HepG2 (cell line): ENCODE measurements at regions not wholly inside any gene's neighbourhood (a gene's known extent, or its start where the extent isn't known, plus 50 kb on each side); places are given as distances from the start of the nearest gene placed in this dataset.
A peak's percentile ranks its signal among the peaks of the same experiment; 100 is the strongest.

ENCODE experiments used
- CEBPB ChIP-seq: IDR thresholded peaks from 2 replicates; pipeline ENCODE4 v1.6.1; 2011; ENCODE audit warnings: low read depth, low read length, improper control_type of control experiment, borderline replicate concordance
- FOSL2 ChIP-seq: sonication (generic); formaldehyde crosslinking; IDR thresholded peaks from 2 replicates; pipeline ENCODE4 v1.4.0; 2020; ENCODE audit warnings: missing genetic modification reagents
- HOXD1 ChIP-seq: sonication (generic); formaldehyde crosslinking; IDR thresholded peaks from 2 replicates; pipeline ENCODE4 v1.5.0; 2020; ENCODE audit warnings: missing genetic modification reagents
- JDP2 ChIP-seq: sonication (generic); formaldehyde crosslinking; IDR thresholded peaks from 2 replicates; pipeline ENCODE4 v1.8.1; 2022; ENCODE audit warnings: missing genetic modification reagents, borderline replicate concordance
- MBD4 ChIP-seq: IDR thresholded peaks from 2 replicates; pipeline ENCODE4 v1.6.1; 2012; ENCODE audit warnings: low read length, inconsistent platforms, borderline replicate concordance
- SMC3 ChIP-seq: IDR thresholded peaks from 2 replicates; pipeline ENCODE4 v1.6.1; 2011; ENCODE audit warnings: low read length, improper control_type of control experiment
- SPEN ChIP-seq: sonication (generic); formaldehyde crosslinking; IDR thresholded peaks from 2 replicates; pipeline ENCODE4 v1.5.1; 2020; ENCODE audit warnings: low read depth, mild to moderate bottlenecking, missing genetic modification reagents
- TOPORS ChIP-seq: sonication (generic); formaldehyde crosslinking; IDR thresholded peaks from 2 replicates; pipeline ENCODE4 v1.8.0; 2023; ENCODE audit warnings: mild to moderate bottlenecking, missing genetic modification reagents
- ZFP1 ChIP-seq: IDR thresholded peaks from 2 replicates; pipeline ENCODE4 v1.6.1; 2016
- ZNF180 ChIP-seq: sonication (generic); formaldehyde crosslinking; IDR thresholded peaks from 2 replicates; pipeline ENCODE4 v1.4.0; 2020; ENCODE audit warnings: low read depth, missing genetic modification reagents, borderline replicate concordance
- TF ChIP-seq, protein P1 (sequence below): sonication (generic); formaldehyde crosslinking; IDR thresholded peaks from 2 replicates; pipeline ENCODE4 v1.4.0; 2020; ENCODE audit warnings: mild to moderate bottlenecking, missing genetic modification reagents
- TF ChIP-seq, protein P2 (sequence below): IDR thresholded peaks from 2 replicates; pipeline ENCODE4 v1.6.1; 2016; ENCODE audit warnings: low read depth
- TF ChIP-seq, protein P3 (sequence below): IDR thresholded peaks from 2 replicates; pipeline ENCODE4 v1.6.1; 2016; ENCODE audit warnings: missing compliant biosample characterization, missing genetic modification reagents, borderline replicate concordance
- TF ChIP-seq, protein P4 (sequence below): sonication (generic); formaldehyde crosslinking; IDR thresholded peaks from 2 replicates; pipeline ENCODE4 v1.5.0; 2020; ENCODE audit warnings: mild to moderate bottlenecking, missing genetic modification reagents, borderline replicate concordance

DNA sequence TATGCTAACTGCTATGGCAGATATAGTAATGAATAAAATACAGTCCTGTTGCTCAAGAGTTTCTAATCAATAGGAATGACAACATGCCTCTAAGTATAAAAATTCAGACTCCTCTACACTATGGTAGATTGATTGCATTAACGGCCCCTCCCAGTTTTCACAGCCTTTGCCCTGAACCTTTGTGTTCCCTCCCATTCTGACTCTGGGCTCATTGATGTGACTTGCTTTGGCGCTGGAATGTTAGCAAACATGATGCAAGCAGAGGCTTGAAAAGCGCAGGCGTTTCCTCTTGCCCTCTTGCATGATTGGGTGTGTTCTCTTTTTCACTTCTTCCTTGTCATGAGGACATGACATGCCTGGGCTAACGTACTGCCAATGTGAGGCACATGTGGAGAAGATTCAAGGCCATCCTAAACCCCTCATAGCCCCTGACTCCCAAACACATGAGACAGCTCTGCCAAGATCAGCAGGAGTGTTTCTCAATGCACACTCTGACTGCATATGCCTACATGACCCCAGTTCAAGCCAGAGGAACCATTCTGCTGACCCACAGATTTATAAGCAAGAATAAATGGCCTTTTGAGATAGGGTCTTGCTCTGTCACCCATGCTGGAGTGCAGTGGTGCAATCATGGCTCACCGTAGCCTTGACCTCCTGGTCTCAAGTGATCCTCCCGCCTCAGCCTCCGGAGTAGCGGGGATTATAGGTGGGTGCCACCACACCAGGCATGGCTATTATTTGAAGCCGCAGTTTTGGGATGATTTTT lies 49.7 kb upstream of the CD28 start (continued):
- TF ChIP-seq, protein P1, sequence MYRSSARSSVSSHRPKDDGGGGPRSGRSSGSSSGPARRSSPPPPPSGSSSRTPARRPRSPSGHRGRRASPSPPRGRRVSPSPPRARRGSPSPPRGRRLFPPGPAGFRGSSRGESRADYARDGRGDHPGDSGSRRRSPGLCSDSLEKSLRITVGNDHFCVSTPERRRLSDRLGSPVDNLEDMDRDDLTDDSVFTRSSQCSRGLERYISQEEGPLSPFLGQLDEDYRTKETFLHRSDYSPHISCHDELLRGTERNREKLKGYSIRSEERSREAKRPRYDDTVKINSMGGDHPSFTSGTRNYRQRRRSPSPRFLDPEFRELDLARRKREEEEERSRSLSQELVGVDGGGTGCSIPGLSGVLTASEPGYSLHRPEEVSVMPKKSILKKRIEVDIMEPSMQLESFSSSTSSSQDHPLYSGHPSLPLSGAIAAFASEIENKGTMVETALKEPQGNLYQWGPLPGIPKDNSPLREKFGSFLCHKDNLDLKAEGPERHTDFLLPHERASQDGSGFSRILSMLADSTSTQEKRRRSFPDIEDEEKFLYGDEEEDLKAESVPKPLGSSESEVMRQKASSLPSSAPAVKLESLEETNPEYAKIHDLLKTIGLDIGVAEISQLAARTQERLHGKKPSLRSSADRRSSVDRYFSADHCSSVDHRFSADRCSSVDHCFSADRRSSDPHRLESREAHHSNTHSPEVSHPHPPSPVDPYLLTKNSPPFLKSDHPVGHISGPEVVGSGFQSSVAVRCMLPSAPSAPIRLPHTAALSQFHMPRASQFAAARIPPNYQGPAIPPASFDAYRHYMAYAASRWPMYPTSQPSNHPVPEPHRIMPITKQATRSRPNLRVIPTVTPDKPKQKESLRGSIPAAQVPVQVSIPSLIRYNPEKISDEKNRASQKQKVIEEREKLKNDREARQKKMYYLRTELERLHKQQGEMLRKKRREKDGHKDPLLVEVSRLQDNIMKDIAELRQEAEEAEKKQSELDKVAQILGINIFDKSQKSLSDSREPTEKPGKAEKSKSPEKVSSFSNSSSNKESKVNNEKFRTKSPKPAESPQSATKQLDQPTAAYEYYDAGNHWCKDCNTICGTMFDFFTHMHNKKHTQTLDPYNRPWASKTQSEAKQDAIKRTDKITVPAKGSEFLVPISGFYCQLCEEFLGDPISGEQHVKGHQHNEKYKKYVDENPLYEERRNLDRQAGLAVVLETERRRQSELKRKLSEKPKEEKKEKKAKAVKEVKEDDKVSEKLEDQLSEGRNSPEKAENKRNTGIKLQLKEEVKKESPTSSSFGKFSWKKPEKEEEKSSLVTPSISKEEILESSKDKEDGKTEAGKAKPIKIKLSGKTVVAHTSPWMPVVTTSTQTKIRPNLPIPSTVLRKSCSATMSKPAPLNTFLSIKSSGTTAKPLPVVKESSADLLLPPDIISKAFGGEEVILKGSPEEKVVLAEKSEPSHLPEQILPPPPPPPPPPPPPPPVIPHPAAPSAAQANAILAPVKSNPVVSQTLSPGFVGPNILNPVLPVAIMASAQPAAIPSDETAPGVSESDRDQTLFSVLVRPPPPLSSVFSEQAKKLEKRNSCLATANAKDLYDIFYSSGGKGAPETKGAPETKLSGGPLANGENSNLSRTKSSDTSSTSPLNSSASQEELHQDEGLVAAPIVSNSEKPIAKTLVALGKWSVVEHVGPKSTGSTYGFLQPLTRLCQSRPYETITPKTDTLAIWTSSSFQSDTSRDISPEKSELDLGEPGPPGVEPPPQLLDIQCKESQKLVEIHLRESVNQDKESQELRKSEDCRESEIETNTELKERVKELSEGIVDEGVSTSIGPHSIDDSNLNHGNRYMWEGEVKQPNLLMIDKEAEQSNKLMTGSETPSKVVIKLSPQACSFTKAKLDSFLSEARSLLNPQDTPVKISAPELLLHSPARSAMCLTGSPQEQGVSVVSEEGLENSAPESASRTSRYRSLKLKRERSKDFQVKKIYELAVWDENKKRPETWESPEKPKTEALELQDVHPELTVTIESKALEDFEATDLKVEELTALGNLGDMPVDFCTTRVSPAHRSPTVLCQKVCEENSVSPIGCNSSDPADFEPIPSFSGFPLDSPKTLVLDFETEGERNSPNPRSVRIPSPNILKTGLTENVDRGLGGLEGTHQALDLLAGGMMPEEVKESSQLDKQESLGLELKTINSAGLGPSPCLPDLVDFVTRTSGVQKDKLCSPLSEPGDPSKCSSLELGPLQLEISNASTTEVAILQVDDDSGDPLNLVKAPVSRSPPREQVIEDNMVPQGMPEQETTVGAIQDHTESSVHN = no peak
- peak; percentile 83 for TF ChIP-seq FOSL2 (CRISPR knock-in tag)
- no peak for TF ChIP-seq ZNF180 (CRISPR knock-in tag)
- peak; percentile 97 for TF ChIP-seq CEBPB
- TF ChIP-seq, protein P2, sequence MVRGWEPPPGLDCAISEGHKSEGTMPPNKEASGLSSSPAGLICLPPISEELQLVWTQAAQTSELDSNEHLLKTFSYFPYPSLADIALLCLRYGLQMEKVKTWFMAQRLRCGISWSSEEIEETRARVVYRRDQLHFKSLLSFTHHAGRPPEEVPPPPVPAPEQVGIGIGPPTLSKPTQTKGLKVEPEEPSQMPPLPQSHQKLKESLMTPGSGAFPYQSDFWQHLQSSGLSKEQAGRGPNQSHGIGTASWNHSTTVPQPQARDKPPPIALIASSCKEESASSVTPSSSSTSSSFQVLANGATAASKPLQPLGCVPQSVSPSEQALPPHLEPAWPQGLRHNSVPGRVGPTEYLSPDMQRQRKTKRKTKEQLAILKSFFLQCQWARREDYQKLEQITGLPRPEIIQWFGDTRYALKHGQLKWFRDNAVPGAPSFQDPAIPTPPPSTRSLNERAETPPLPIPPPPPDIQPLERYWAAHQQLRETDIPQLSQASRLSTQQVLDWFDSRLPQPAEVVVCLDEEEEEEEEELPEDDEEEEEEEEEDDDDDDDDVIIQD (CRISPR knock-in tag) = peak; percentile 93
- TF ChIP-seq TOPORS (CRISPR knock-in tag) = no peak
- TF ChIP-seq HOXD1 (CRISPR knock-in tag) = 0 out of 2 replicates have a peak, but pooled peaks have one; percentile 55
- no peak for TF ChIP-seq MBD4
- TF ChIP-seq JDP2 (CRISPR knock-in tag) = no peak
- TF ChIP-seq, protein P3, sequence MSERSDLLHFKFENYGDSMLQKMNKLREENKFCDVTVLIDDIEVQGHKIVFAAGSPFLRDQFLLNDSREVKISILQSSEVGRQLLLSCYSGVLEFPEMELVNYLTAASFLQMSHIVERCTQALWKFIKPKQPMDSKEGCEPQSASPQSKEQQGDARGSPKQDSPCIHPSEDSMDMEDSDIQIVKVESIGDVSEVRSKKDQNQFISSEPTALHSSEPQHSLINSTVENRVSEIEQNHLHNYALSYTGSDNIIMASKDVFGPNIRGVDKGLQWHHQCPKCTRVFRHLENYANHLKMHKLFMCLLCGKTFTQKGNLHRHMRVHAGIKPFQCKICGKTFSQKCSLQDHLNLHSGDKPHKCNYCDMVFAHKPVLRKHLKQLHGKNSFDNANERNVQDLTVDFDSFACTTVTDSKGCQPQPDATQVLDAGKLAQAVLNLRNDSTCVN (CRISPR knock-in tag) = no peak
- TF ChIP-seq, protein P4, sequence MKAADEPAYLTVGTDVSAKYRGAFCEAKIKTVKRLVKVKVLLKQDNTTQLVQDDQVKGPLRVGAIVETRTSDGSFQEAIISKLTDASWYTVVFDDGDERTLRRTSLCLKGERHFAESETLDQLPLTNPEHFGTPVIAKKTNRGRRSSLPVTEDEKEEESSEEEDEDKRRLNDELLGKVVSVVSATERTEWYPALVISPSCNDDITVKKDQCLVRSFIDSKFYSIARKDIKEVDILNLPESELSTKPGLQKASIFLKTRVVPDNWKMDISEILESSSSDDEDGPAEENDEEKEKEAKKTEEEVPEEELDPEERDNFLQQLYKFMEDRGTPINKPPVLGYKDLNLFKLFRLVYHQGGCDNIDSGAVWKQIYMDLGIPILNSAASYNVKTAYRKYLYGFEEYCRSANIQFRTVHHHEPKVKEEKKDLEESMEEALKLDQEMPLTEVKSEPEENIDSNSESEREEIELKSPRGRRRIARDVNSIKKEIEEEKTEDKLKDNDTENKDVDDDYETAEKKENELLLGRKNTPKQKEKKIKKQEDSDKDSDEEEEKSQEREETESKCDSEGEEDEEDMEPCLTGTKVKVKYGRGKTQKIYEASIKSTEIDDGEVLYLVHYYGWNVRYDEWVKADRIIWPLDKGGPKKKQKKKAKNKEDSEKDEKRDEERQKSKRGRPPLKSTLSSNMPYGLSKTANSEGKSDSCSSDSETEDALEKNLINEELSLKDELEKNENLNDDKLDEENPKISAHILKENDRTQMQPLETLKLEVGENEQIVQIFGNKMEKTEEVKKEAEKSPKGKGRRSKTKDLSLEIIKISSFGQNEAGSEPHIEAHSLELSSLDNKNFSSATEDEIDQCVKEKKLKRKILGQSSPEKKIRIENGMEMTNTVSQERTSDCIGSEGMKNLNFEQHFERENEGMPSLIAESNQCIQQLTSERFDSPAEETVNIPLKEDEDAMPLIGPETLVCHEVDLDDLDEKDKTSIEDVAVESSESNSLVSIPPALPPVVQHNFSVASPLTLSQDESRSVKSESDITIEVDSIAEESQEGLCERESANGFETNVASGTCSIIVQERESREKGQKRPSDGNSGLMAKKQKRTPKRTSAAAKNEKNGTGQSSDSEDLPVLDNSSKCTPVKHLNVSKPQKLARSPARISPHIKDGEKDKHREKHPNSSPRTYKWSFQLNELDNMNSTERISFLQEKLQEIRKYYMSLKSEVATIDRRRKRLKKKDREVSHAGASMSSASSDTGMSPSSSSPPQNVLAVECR (CRISPR knock-in tag) = peak; percentile 47; the same call in 1 of the 2 replicates
- no peak for TF ChIP-seq SMC3
- 0 out of 2 replicates have a peak, but pooled peaks have one; percentile 30 for TF ChIP-seq ZFP1 (CRISPR knock-in tag)
- peak; percentile 66 for TF ChIP-seq SPEN (CRISPR knock-in tag)
